HEK293 (cell line): ENCODE measurements at regions not wholly inside any gene's neighbourhood (a gene's known extent, or its start where the extent isn't known, plus 50 kb on each side); places are given as distances from the start of the nearest gene placed in this dataset.

Experiments used
- CTCF ChIA-PET: fragments of 350-600 bp; formaldehyde crosslinking; extraction: SDS; loops from one replicate; lab custom pipeline; 2021; ENCODE audit warnings: antibody characterized with exemption; lab: Yijun Ruan, JAX
- POLR2A ChIA-PET: fragments of 300-600 bp; formaldehyde crosslinking; extraction: SDS; loops from one replicate; lab custom pipeline; 2020; ENCODE audit warnings: antibody characterized with exemption, inconsistent platforms; lab: Yijun Ruan, JAX
- H3K27ac ChIP-seq: fragments of 200-500 bp; sonication (Bioruptor generic); 2 replicates; pipeline ENCODE4 v1.5.1; 2014; ENCODE audit warnings: low read depth, low read length, control low read depth, inconsistent platforms; ENCODE audit errors: extremely low read depth
- H3K36me3 ChIP-seq, 2 experiments: fragments of 200-500 bp in 1 of 2; sonication (Bioruptor generic) in 1 of 2; 1 replicate in 1 of 2; 2 replicates in 1 of 2; pipeline ENCODE4 v1.5.1; 2014 to 2017; ENCODE audit warnings: inconsistent platforms in 2 of 2, low read length in 2 of 2; ENCODE audit not compliant: control insufficient read depth in 2 of 2, insufficient read depth in 1 of 2
- H3K4me1 ChIP-seq: fragments of 200-500 bp; sonication (Bioruptor generic); 2 replicates; pipeline ENCODE4 v1.5.1; 2014; ENCODE audit warnings: mild to moderate bottlenecking, low read length, inconsistent platforms; ENCODE audit not compliant: control insufficient read depth, insufficient read depth
- H3K4me3 ChIP-seq: 2 replicates; pipeline ENCODE4 v1.5.1; 2011; ENCODE audit warnings: low read depth, mild to moderate bottlenecking, control low read depth, low read length, moderate library complexity
- H3K9me3 ChIP-seq: fragments of 200-500 bp; sonication (Bioruptor generic); 2 replicates; pipeline ENCODE4 v1.5.1; 2014; ENCODE audit warnings: low read depth, low read length, inconsistent platforms; ENCODE audit not compliant: control insufficient read depth, insufficient read depth
- EGR2 ChIP-seq: fragments of 450-650 bp; formaldehyde crosslinking; IDR thresholded peaks from 2 replicates; pipeline ENCODE4 v1.5.1; 2016; ENCODE audit warnings: low read depth, missing biosample characterization, missing genetic modification characterization
- GLIS2 ChIP-seq: fragments of 450-650 bp; formaldehyde crosslinking; IDR thresholded peaks from 2 replicates; pipeline ENCODE4 v1.5.1; 2016; ENCODE audit warnings: missing biosample characterization, missing genetic modification characterization
- MEIS1 ChIP-seq: sonication (generic); formaldehyde crosslinking; IDR thresholded peaks from 2 replicates; pipeline ENCODE4 v1.8.1; 2022; ENCODE audit warnings: missing genetic modification reagents, mild to moderate bottlenecking, borderline replicate concordance
- OVOL3 ChIP-seq: fragments of 450-650 bp; formaldehyde crosslinking; IDR thresholded peaks from 2 replicates; pipeline ENCODE4 v1.5.1; 2016; ENCODE audit warnings: missing biosample characterization, missing genetic modification characterization
- RBAK ChIP-seq: fragments of 450-650 bp; formaldehyde crosslinking; IDR thresholded peaks from 2 replicates; pipeline ENCODE4 v1.5.1; 2016; ENCODE audit warnings: missing biosample characterization, missing genetic modification characterization
- SP7 ChIP-seq: fragments of 450-650 bp; formaldehyde crosslinking; IDR thresholded peaks from 2 replicates; pipeline ENCODE4 v1.5.1; 2016; ENCODE audit warnings: missing biosample characterization, missing genetic modification characterization
- ZBTB20 ChIP-seq: fragments of 450-650 bp; formaldehyde crosslinking; IDR thresholded peaks from 2 replicates; pipeline ENCODE4 v1.5.1; 2016; ENCODE audit warnings: missing biosample characterization, missing genetic modification characterization
- ZEB2 ChIP-seq: fragments of 450-650 bp; formaldehyde crosslinking; IDR thresholded peaks from 2 replicates; pipeline ENCODE4 v1.5.1; 2016; ENCODE audit warnings: missing biosample characterization, missing genetic modification characterization
- ZFP37 ChIP-seq: fragments of 450-650 bp; formaldehyde crosslinking; IDR thresholded peaks from 2 replicates; pipeline ENCODE4 v1.5.1; 2016; ENCODE audit warnings: missing biosample characterization, missing genetic modification characterization
- ZFP69B ChIP-seq: fragments of 450-650 bp; formaldehyde crosslinking; IDR thresholded peaks from 2 replicates; pipeline ENCODE4 v1.5.1; 2016; ENCODE audit warnings: missing biosample characterization, missing genetic modification characterization
- ZNF10 ChIP-seq: fragments of 450-650 bp; formaldehyde crosslinking; IDR thresholded peaks from 2 replicates; pipeline ENCODE4 v1.5.1; 2017; ENCODE audit warnings: missing biosample characterization, missing genetic modification characterization
- ZNF155 ChIP-seq: fragments of 450-650 bp; formaldehyde crosslinking; IDR thresholded peaks from 2 replicates; pipeline ENCODE4 v1.5.1; 2016; ENCODE audit warnings: missing biosample characterization, missing genetic modification characterization
- ZNF221 ChIP-seq: fragments of 450-650 bp; formaldehyde crosslinking; IDR thresholded peaks from 2 replicates; pipeline ENCODE4 v1.5.1; 2017; ENCODE audit warnings: missing biosample characterization, missing genetic modification characterization, borderline replicate concordance
- ZNF280D ChIP-seq: fragments of 450-650 bp; formaldehyde crosslinking; IDR thresholded peaks from 2 replicates; pipeline ENCODE4 v1.5.1; 2016; ENCODE audit warnings: missing biosample characterization, missing genetic modification characterization
- ZNF366 ChIP-seq: fragments of 450-650 bp; formaldehyde crosslinking; conservative IDR thresholded peaks from 2 replicates; pipeline ENCODE4 v1.5.1; 2016; ENCODE audit warnings: missing biosample characterization, missing genetic modification characterization
- ZNF391 ChIP-seq: fragments of 450-650 bp; formaldehyde crosslinking; IDR thresholded peaks from 2 replicates; pipeline ENCODE4 v1.5.1; 2016; ENCODE audit warnings: low read depth, missing biosample characterization, missing genetic modification characterization, borderline replicate concordance
- ZNF416 ChIP-seq: fragments of 450-650 bp; formaldehyde crosslinking; IDR thresholded peaks from 2 replicates; pipeline ENCODE4 v1.5.1; 2016; ENCODE audit warnings: missing biosample characterization, missing genetic modification characterization
- ZNF510 ChIP-seq: fragments of 450-650 bp; formaldehyde crosslinking; IDR thresholded peaks from 2 replicates; pipeline ENCODE4 v1.5.1; 2018; ENCODE audit warnings: mild to moderate bottlenecking, missing genetic modification characterization, missing biosample characterization; ENCODE audit not compliant: insufficient replicate concordance
- ZNF530 ChIP-seq: fragments of 450-650 bp; formaldehyde crosslinking; IDR thresholded peaks from 2 replicates; pipeline ENCODE4 v1.5.1; 2016; ENCODE audit warnings: low read depth, missing biosample characterization, missing genetic modification characterization
- ZNF544 ChIP-seq: fragments of 450-650 bp; formaldehyde crosslinking; IDR thresholded peaks from 2 replicates; pipeline ENCODE4 v1.5.0; 2017; ENCODE audit warnings: missing biosample characterization, missing genetic modification characterization
- ZNF558 ChIP-seq: fragments of 450-650 bp; formaldehyde crosslinking; IDR thresholded peaks from 2 replicates; pipeline ENCODE4 v1.5.1; 2016; ENCODE audit warnings: missing biosample characterization, missing genetic modification characterization
- ZNF610 ChIP-seq: fragments of 450-650 bp; formaldehyde crosslinking; IDR thresholded peaks from 2 replicates; pipeline ENCODE4 v1.5.1; 2016; ENCODE audit warnings: missing biosample characterization, missing genetic modification characterization, borderline replicate concordance
- ZNF623 ChIP-seq: fragments of 450-650 bp; formaldehyde crosslinking; IDR thresholded peaks from 2 replicates; pipeline ENCODE4 v1.5.1; 2016; ENCODE audit warnings: missing biosample characterization, missing genetic modification characterization
- ZNF626 ChIP-seq: fragments of 450-650 bp; sonication (Bioruptor Pico); formaldehyde crosslinking; IDR thresholded peaks from 2 replicates; pipeline ENCODE4 v1.5.1; 2018; ENCODE audit warnings: missing biosample characterization, missing genetic modification characterization, inconsistent platforms
- ZNF629 ChIP-seq: fragments of 450-650 bp; formaldehyde crosslinking; IDR thresholded peaks from 2 replicates; pipeline ENCODE4 v1.5.1; 2017; ENCODE audit warnings: missing biosample characterization, missing genetic modification characterization
- ZNF701 ChIP-seq: fragments of 450-650 bp; formaldehyde crosslinking; IDR thresholded peaks from 2 replicates; pipeline ENCODE4 v1.5.1; 2016; ENCODE audit warnings: missing biosample characterization, missing genetic modification characterization
- ZNF707 ChIP-seq: fragments of 450-650 bp; formaldehyde crosslinking; IDR thresholded peaks from 2 replicates; pipeline ENCODE4 v1.5.1; 2016; ENCODE audit warnings: missing biosample characterization, missing genetic modification characterization
- ZNF768 ChIP-seq: fragments of 450-650 bp; formaldehyde crosslinking; IDR thresholded peaks from 2 replicates; pipeline ENCODE4 v1.5.1; 2018; ENCODE audit warnings: missing biosample characterization, mild to moderate bottlenecking, missing genetic modification characterization
- ZXDB ChIP-seq: fragments of 450-650 bp; formaldehyde crosslinking; IDR thresholded peaks from 2 replicates; pipeline ENCODE4 v1.5.1; 2016; ENCODE audit warnings: missing biosample characterization, missing genetic modification characterization
- TF ChIP-seq, protein P1 (sequence below): fragments of 450-650 bp; formaldehyde crosslinking; IDR thresholded peaks from 2 replicates; pipeline ENCODE4 v1.5.1; 2017; ENCODE audit warnings: missing biosample characterization, missing genetic modification characterization
- TF ChIP-seq, protein P2 (sequence below): fragments of 450-650 bp; formaldehyde crosslinking; IDR thresholded peaks from 2 replicates; pipeline ENCODE4 v1.5.1; 2016; ENCODE audit warnings: missing biosample characterization, missing genetic modification characterization

DNA sequence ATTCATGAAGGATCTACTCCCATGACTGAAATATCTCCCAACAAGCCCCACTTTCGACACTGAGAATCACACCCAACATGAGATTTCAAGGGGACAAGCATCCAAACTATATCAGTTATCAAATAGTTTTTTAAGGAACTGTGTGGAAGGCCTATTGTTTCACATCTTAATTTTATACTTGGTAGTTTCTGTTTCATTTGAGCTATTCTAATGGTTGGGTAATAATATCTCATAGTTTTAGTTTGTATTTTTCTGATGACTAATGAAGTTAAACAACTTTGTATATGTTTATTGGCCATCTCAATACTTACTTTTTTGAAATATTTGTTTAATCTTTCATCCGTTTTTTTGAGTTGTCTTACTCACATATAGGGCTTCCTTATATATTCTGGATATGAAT, 135.0 kb downstream of the SCG2 start:
- Histone ChIP-seq H3K4me3 (no peak overlapping the region), H3K27ac (no peak overlapping the region), H3K9me3 (no peaks in the 10 kb centered on the region), H3K36me3 (no peaks in the 10 kb centered on the region), H3K4me1 (no peaks in the 10 kb centered on the region)
- CTCF ChIA-PET = no interaction called here
- TF ChIP-seq ZNF626 = no peak
- no peak for TF ChIP-seq ZFP37 (tag by site-specific recombination)
- TF ChIP-seq, all 188 proteins: peak for 0
- POLR2A ChIA-PET = no interaction called here

GRCh38 chr2:223469270-223470046, 132.7 kb downstream of the SCG2 start:
- ChIA-PET CTCF (interaction anchor here (1.0 kb wide), 1 partner anchor 10 kb away, joined by 6 read pairs; no protein-coding TSS in a partner anchor), POLR2A (interaction anchor here (1.2 kb wide), 1 partner anchor 16 kb away, joined by 3 read pairs; no protein-coding TSS in a partner anchor)
- no peaks in the 10 kb centered on the region for H3K36me3 ChIP-seq
- no peak overlapping the region for H3K4me3 ChIP-seq
- no peak overlapping the region for H3K27ac ChIP-seq
- no peaks in the 10 kb centered on the region for H3K9me3 ChIP-seq
- H3K4me1 ChIP-seq = no peaks in the 10 kb centered on the region
- TF ChIP-seq ZNF610 (tag by site-specific recombination) (no peak), ZNF768 (no peak), ZNF366 (tag by site-specific recombination) (peak; percentile 91), ZBTB20 (tag by site-specific recombination) (no peak), ZNF623 (tag by site-specific recombination) (no peak), ZNF701 (tag by site-specific recombination) (no peak), ZNF221 (tag by site-specific recombination) (no peak), RBAK (tag by site-specific recombination) (no peak), GLIS2 (tag by site-specific recombination) (peak; percentile 61; the same call in 1 of the 2 replicates), ZNF391 (tag by site-specific recombination) (no peak), EGR2 (tag by site-specific recombination) (no peak), SP7 (tag by site-specific recombination) (peak; percentile 64; the same call in 1 of the 2 replicates), ZNF280D (no peak), ZNF10 (no peak), OVOL3 (tag by site-specific recombination) (no peak), ZNF629 (peak; percentile 92), ZNF155 (tag by site-specific recombination) (no peak), ZNF544 (tag by site-specific recombination) (no peak), ZNF558 (no peak), ZNF530 (tag by site-specific recombination) (no peak), ZNF416 (tag by site-specific recombination) (no peak), MEIS1 (CRISPR knock-in tag) (no peak), ZFP69B (no peak), ZXDB (tag by site-specific recombination) (peak; percentile 33; the same call in 1 of the 2 replicates), ZNF510 (tag by site-specific recombination) (no peak), ZNF707 (tag by site-specific recombination) (no peak), ZEB2 (tag by site-specific recombination) (peak; percentile 72)
- TF ChIP-seq, protein P1, sequence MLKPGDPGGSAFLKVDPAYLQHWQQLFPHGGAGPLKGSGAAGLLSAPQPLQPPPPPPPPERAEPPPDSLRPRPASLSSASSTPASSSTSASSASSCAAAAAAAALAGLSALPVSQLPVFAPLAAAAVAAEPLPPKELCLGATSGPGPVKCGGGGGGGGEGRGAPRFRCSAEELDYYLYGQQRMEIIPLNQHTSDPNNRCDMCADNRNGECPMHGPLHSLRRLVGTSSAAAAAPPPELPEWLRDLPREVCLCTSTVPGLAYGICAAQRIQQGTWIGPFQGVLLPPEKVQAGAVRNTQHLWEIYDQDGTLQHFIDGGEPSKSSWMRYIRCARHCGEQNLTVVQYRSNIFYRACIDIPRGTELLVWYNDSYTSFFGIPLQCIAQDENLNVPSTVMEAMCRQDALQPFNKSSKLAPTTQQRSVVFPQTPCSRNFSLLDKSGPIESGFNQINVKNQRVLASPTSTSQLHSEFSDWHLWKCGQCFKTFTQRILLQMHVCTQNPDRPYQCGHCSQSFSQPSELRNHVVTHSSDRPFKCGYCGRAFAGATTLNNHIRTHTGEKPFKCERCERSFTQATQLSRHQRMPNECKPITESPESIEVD (tag by site-specific recombination) = no peak
- TF ChIP-seq, protein P2, sequence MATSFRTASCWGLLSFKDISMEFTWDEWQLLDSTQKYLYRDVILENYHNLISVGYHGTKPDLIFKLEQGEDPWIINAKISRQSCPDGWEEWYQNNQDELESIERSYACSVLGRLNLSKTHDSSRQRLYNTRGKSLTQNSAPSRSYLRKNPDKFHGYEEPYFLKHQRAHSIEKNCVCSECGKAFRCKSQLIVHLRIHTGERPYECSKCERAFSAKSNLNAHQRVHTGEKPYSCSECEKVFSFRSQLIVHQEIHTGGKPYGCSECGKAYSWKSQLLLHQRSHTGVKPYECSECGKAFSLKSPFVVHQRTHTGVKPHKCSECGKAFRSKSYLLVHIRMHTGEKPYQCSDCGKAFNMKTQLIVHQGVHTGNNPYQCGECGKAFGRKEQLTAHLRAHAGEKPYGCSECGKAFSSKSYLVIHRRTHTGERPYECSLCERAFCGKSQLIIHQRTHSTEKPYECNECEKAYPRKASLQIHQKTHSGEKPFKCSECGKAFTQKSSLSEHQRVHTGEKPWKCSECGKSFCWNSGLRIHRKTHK (tag by site-specific recombination) = no peak
